HL-60 (cell line): ENCODE measurements at regions not wholly inside any gene's neighbourhood (a gene's known extent, or its start where the extent isn't known, plus 50 kb on each side); places are given as distances from the start of the nearest gene placed in this dataset.

ENCODE experiments used
- DNase-seq, 2 experiments: peaks; one replicate each; pipeline ENCODE4 v3.0.0-alpha.2; 2010 to 2020; ENCODE audit warnings: low read depth in 1 of 2, low spot score in 1 of 2
- H3K27ac ChIP-seq: fragments of 250-450 bp; sonication (Bioruptor Pico); replicated peaks from 2 replicates; pipeline ENCODE4 v1.5.1; 2020; ENCODE audit warnings: mild to moderate bottlenecking, moderate library complexity
- H3K27me3 ChIP-seq: fragments of 250-450 bp; sonication (Bioruptor Pico); 2 replicates; pipeline ENCODE4 v1.5.1; 2021; ENCODE audit warnings: mild to moderate bottlenecking, moderate library complexity; ENCODE audit not compliant: insufficient read depth, poor library complexity, severe bottlenecking
- H3K4me3 ChIP-seq: replicated peaks from 2 replicates; pipeline ENCODE4 v1.5.1; 2011; ENCODE audit warnings: mild to moderate bottlenecking, control low read depth, low read length; ENCODE audit not compliant: insufficient read depth
- CTCF ChIP-seq: IDR thresholded peaks from one replicate; pipeline ENCODE4 v1.5.1; 2011; ENCODE audit warnings: low read length, control low read depth, inconsistent platforms; ENCODE audit not compliant: insufficient read depth
- GABPA ChIP-seq: IDR thresholded peaks from 2 replicates; pipeline ENCODE4 v1.6.1; 2012; ENCODE audit warnings: low read depth
- POLR2AphosphoS5 ChIP-seq: IDR thresholded peaks from 2 replicates; pipeline ENCODE4 v1.6.1; 2012; ENCODE audit warnings: low read depth
- REST ChIP-seq: IDR thresholded peaks from 2 replicates; pipeline ENCODE4 v1.6.1; 2012; ENCODE audit warnings: low read depth; ENCODE audit not compliant: insufficient replicate concordance
- SPI1 ChIP-seq: IDR thresholded peaks from 2 replicates; pipeline ENCODE4 v1.6.1; 2012; ENCODE audit warnings: low read depth, mild to moderate bottlenecking, borderline replicate concordance

DNA sequence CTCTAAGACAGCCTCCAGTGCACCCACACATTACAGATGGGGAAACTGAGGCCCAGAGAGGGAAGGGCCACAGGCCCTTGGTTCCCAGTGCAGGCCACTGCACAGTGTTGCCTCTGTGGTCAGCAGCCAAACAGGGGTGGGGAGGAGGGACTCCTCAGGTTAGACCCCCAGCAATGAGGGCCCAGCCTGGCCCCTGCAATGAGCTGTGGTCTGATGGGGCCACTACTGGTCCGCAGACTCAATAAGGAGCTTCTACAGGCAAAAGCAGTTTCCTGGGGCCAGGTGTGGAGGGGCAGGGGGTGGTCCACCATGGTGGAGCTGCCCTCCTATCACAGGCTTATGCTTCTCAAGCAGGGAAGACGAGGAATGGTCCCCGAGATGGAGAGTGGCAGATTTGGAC, 87.6 kb downstream of the HS1BP3 start:
- DNase-seq, result no peak
- no peak overlapping the region for H3K4me3 ChIP-seq
- no peaks in the 10 kb centered on the region for H3K27me3 ChIP-seq
- H3K27ac ChIP-seq, result no peak overlapping the region
- TF ChIP-seq REST, result no peak
- no peak for TF ChIP-seq SPI1
- no peak for TF ChIP-seq GABPA
- TF ChIP-seq POLR2AphosphoS5, result no peak
- no peak for TF ChIP-seq CTCF

GRCh38 chr2:20563833-20564232, 87.1 kb downstream of the HS1BP3 start:
- no peak overlapping the region for H3K27ac ChIP-seq
- no peaks in the 10 kb centered on the region for H3K27me3 ChIP-seq
- TF ChIP-seq GABPA (no peak), CTCF (no peak), POLR2AphosphoS5 (no peak), SPI1 (no peak), REST (no peak)
- no peak for DNase-seq
- H3K4me3 ChIP-seq, result no peak overlapping the region

DNA sequence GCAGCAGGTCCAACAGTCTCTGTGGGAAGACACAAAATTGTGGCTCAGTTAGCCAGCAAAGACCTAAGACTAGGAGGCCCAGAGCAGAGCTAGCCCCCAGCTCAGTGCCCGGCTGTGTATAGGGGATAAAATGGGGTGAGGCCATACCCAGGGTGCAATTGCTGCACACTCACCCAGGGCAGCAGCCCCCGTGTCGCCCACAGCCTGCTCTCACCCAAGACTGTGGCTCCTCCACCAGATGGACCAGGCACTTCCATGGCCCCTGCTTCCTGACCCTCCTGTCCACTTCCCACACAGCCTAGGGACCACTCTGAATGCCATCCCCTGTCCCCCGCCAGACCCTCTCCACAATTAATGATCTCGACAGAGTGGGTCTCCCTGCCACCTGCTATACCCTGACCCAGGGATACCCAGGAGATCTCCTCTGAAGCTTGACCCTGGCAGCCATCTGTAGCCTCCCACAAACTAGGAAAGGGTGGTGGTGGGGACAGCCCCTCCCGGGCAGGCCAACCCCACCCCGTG, 85.7 kb downstream of the HS1BP3 start:
- H3K27ac ChIP-seq, result no peak overlapping the region
- no peak overlapping the region for H3K4me3 ChIP-seq
- TF ChIP-seq POLR2AphosphoS5 (no peak), CTCF (no peak), REST (no peak), GABPA (no peak), SPI1 (no peak)
- DNase-seq, result no peak
- H3K27me3 ChIP-seq, result no peaks in the 10 kb centered on the region
